HG03064 (cell line): ENCODE measurements at regions not wholly inside any gene's neighbourhood (a gene's known extent, or its start where the extent isn't known, plus 50 kb on each side); places are given as distances from the start of the nearest gene placed in this dataset.
A peak's percentile ranks its signal among the peaks of the same experiment; 100 is the strongest.

Source experiments
- ATAC-seq: cut with Tn5 transposase; IDR thresholded peaks from one replicate; pipeline ENCODE4 v1.9.1; 2021; ENCODE audit warnings: low read depth; ENCODE audit not compliant: unreplicated experiment

GRCh38 chr4:184575306-184575705 is 73.9 kb downstream of the CASP3 start:
- ATAC-seq: no peak

GRCh38 chr4:184574861-184575260 is 74.4 kb downstream of the CASP3 start:
- ATAC-seq: no peak

- ATAC-seq: no peak
These were observed 75.5 kb downstream of the CASP3 start for GRCh38 chr4:184573701-184574100.

GRCh38 chr4:184568770-184569169 is 80.5 kb downstream of the CASP3 start:
- no peak for ATAC-seq

GRCh38 chr4:184563621-184564020 is 85.6 kb downstream of the CASP3 start:
- no peak for ATAC-seq

GRCh38 chr4:184558996-184559395 is 84.6 kb upstream of the IRF2 start:
- no peak for ATAC-seq

- no peak for ATAC-seq
These were observed 79.5 kb upstream of the IRF2 start for GRCh38 chr4:184553891-184554290.

GRCh38 chr4:184550476-184550875 is 76.1 kb upstream of the IRF2 start:
- no peak for ATAC-seq

GRCh38 chr4:184548648-184549341 is 74.4 kb upstream of the IRF2 start:
- no peak for ATAC-seq

- no peak for ATAC-seq
These were observed 73.9 kb upstream of the IRF2 start for GRCh38 chr4:184548316-184548647.

GRCh38 chr4:184544788-184545409 is 70.5 kb upstream of the IRF2 start:
- ATAC-seq: no peak

GRCh38 chr4:184541907-184542306 is 67.6 kb upstream of the IRF2 start:
- ATAC-seq: no peak

- ATAC-seq: no peak
These were observed 66.0 kb upstream of the IRF2 start for GRCh38 chr4:184540307-184540706.

- ATAC-seq: peak; percentile 49
These were observed 63.8 kb upstream of the IRF2 start for GRCh38 chr4:184538023-184538599.

- peak; percentile 45 for ATAC-seq
These were observed 63.1 kb upstream of the IRF2 start for GRCh38 chr4:184537269-184538022.

- ATAC-seq: no peak
These were observed 62.5 kb upstream of the IRF2 start for GRCh38 chr4:184536881-184537248.

- no peak for ATAC-seq
These were observed 61.9 kb upstream of the IRF2 start for GRCh38 chr4:184536065-184536880.

- ATAC-seq: peak; percentile 47
These were observed 60.4 kb upstream of the IRF2 start for GRCh38 chr4:184534511-184535391.

GRCh38 chr4:184533908-184534307 is 59.6 kb upstream of the IRF2 start:
- no peak for ATAC-seq

- no peak for ATAC-seq
These were observed 56.7 kb upstream of the IRF2 start for GRCh38 chr4:184531008-184531407.
